ENCODE measurements at regions not wholly inside any gene's neighbourhood (a gene's known extent, or its start where the extent isn't known, plus 50 kb on each side); places are given as distances from the start of the nearest gene placed in this dataset.

DNA sequence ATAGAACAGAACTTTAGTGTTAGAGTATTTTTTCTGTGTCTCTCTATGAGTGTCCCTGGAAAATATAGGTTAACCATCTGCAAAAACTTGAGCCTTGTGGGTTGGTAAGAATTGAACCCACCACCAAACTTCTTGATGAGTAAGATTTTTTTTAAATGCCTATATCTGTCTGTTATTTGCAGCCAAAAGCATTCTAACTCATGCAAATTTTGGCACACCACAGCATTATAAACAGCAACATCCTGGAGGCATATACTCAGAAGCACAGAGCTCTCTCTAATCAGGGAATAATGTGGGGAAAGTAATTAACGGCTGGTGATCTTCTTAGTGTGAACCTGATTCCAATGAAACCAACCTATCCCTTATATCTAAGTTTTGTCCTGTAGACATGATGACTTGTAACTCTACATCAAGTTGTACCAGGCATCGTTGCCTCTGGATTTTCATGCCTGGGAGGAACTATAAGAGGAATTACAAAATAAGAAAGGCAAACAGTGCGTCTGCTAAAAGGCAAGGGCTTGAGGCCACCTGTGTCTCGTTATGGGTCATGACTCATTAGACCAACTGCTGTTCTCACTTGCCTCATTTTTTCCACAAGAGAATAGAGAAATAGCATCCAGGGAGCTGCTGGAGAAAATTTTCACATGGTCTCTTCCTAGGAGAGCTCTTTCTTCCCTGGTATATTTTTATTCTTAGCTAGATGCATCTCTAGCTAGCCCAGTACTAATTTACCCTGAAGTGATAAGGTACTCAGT is 202.4 kb downstream of the CHIC2 start:
- H3K27ac Mint-ChIP-seq: no peak overlapping the region
- H3K36me3 Mint-ChIP-seq (ENCODE audit: low read depth): no peaks in the 10 kb centered on the region
- no peaks in the 10 kb centered on the region for H3K4me1 Mint-ChIP-seq
- POLR2A ChIA-PET: no interaction called here
- TF ChIP-seq, protein P1, sequence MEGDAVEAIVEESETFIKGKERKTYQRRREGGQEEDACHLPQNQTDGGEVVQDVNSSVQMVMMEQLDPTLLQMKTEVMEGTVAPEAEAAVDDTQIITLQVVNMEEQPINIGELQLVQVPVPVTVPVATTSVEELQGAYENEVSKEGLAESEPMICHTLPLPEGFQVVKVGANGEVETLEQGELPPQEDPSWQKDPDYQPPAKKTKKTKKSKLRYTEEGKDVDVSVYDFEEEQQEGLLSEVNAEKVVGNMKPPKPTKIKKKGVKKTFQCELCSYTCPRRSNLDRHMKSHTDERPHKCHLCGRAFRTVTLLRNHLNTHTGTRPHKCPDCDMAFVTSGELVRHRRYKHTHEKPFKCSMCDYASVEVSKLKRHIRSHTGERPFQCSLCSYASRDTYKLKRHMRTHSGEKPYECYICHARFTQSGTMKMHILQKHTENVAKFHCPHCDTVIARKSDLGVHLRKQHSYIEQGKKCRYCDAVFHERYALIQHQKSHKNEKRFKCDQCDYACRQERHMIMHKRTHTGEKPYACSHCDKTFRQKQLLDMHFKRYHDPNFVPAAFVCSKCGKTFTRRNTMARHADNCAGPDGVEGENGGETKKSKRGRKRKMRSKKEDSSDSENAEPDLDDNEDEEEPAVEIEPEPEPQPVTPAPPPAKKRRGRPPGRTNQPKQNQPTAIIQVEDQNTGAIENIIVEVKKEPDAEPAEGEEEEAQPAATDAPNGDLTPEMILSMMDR (IDR thresholded peaks at IDR 0.05): no peak
- no peaks in the 10 kb centered on the region for H3K27me3 Mint-ChIP-seq
- CTCF ChIA-PET: no interaction called here
- intact Hi-C loops (cut with micrococcal nuclease): no loop called here
- no peaks in the 10 kb centered on the region for H3K9me3 Mint-ChIP-seq
- H3K4me3 Mint-ChIP-seq: no peak overlapping the region
- ATAC-seq (ENCODE audit: low read depth) (no peak), DNase-seq (no peak)

DNA sequence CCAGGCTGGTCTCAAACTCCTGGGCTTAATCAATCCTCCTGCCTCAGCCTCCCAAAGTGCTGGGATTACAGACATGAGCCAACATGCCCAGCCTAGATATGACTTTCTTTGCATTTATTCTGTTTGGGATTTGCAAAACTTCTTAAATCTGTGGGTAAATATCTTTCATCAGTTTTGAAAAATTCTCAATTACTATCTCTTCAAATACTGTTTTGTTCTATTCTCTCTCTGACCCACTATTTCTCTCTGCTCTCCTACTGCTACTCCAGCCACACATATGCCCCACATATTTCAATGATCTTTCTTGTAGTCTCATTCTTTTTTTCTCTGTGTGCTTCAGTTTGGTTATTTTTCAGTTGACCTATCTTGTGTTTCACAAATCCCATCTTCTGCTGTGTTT is 205.1 kb downstream of the CHIC2 start:
- Mint-ChIP-seq H3K4me1 (peaks cover 24% of the 10 kb centered on the region), H3K36me3 (ENCODE audit: low read depth) (no peaks in the 10 kb centered on the region), H3K27me3 (no peaks in the 10 kb centered on the region), H3K27ac (no peak overlapping the region), H3K4me3 (no peak overlapping the region), H3K9me3 (no peaks in the 10 kb centered on the region)
- ChIA-PET CTCF (no interaction called here), POLR2A (no interaction called here)
- ATAC-seq (ENCODE audit: low read depth) (no peak), DNase-seq (no peak)
- intact Hi-C loops (cut with micrococcal nuclease): loop anchor here (5.0 kb wide), 1 partner anchor 152 kb away; no protein-coding TSS in a partner anchor
- TF ChIP-seq, protein P1 (IDR thresholded peaks at IDR 0.05): no peak

GRCh38 chr4:53858744-53859143 is 205.7 kb downstream of the CHIC2 start:
- intact Hi-C loops (cut with micrococcal nuclease): loop anchor here (5.0 kb wide), 1 partner anchor 151 kb away; no protein-coding TSS in a partner anchor
- DNase-seq (no peak), ATAC-seq (ENCODE audit: low read depth) (no peak)
- Mint-ChIP-seq H3K27me3 (no peaks in the 10 kb centered on the region), H3K27ac (no peak overlapping the region), H3K4me3 (no peak overlapping the region), H3K9me3 (no peaks in the 10 kb centered on the region), H3K36me3 (ENCODE audit: low read depth) (no peaks in the 10 kb centered on the region), H3K4me1 (peaks cover 28% of the 10 kb centered on the region)
- TF ChIP-seq, protein P1 (IDR thresholded peaks at IDR 0.05): no peak
- POLR2A ChIA-PET: no interaction called here
- CTCF ChIA-PET: no interaction called here

- ATAC-seq (ENCODE audit: low read depth) (peak; percentile 89), DNase-seq (no peak)
- Mint-ChIP-seq H3K27ac (peak overlapping the region; percentile 79), H3K36me3 (ENCODE audit: low read depth) (no peaks in the 10 kb centered on the region), H3K4me3 (peak overlapping the region; percentile 53), H3K27me3 (no peaks in the 10 kb centered on the region), H3K9me3 (no peaks in the 10 kb centered on the region), H3K4me1 (peaks cover 28% of the 10 kb centered on the region)
- ChIA-PET POLR2A (no interaction called here), CTCF (no interaction called here)
- TF ChIP-seq, protein P1 (IDR thresholded peaks at IDR 0.05): no peak
- intact Hi-C loops (cut with micrococcal nuclease): loop anchor here (1.0 to 5.0 kb wide), 3 partner anchors 107 to 1143 kb away; no protein-coding TSS in a partner anchor
Measured at GRCh38 chr4:53855581-53856250, 208.7 kb downstream of the CHIC2 start.

DNA sequence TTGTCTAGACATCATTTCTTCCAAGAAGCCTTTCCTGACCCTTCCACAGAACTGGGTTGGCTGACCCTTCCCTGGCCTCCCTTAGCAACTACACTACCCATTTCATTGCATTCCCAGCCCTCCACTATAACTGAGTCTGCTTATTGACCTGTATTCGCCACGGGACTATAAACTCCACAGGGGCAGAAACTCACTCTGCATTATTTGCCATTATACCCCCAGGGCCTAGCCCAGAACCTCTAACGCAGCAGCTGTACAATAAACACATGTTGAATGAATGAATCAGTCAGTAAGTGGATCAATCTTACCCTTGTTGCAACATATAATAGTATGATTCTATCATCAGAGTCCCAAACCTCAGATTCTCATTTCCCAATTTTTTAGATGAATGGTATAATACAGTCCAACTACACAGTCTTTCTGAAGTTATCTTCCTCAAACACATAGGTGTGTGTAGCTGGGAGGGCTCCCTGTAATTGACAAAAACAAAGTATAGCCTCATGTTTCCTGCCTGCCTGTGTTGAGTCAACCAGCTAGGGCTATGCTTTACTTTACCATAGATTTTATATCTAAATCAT is 209.3 kb downstream of the CHIC2 start:
- Mint-ChIP-seq H3K27me3 (no peaks in the 10 kb centered on the region), H3K4me3 (peak overlapping the region; percentile 53), H3K9me3 (no peaks in the 10 kb centered on the region), H3K4me1 (peaks cover 28% of the 10 kb centered on the region), H3K27ac (peak overlapping the region; percentile 79), H3K36me3 (ENCODE audit: low read depth) (no peaks in the 10 kb centered on the region)
- intact Hi-C loops (cut with micrococcal nuclease): loop anchor here (1.0 to 5.0 kb wide), 3 partner anchors 107 to 1143 kb away; no protein-coding TSS in a partner anchor
- ATAC-seq (ENCODE audit: low read depth) (no peak), DNase-seq (no peak)
- TF ChIP-seq, protein P1 (IDR thresholded peaks at IDR 0.05): no peak
- ChIA-PET CTCF (no interaction called here), POLR2A (no interaction called here)
